ENCODE measurements at regions not wholly inside any gene's neighbourhood (a gene's known extent, or its start where the extent isn't known, plus 50 kb on each side); places are given as distances from the start of the nearest gene placed in this dataset.
A peak's percentile ranks its signal among the peaks of the same experiment; 100 is the strongest.

- DNase-seq = no peak
These were observed 97.4 kb upstream of the THY1 start for GRCh38 chr11:119520400-119520799.

DNA sequence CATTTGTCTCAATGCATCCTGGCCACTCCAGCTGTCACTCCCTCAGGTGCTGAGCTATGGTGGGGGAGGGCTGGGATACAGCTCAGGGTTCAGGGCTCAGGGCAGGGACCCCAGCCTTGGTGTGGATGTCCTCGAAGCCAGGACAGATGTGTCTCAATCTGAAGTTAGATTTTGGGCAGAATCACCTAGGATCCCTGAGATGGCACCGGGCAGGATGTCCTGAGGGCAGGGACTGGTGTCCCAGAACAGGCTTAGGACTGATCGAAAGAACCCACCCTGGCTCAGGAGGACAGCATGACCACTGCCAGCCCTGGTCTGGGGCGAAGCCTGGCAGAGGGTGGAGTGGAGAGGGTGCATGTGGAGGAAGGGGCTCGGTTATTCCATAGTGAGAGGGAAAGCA lies 96.8 kb upstream of the THY1 start:
- no peak for DNase-seq

- DNase-seq = no peak
These were observed 96.1 kb upstream of the THY1 start for GRCh38 chr11:119518746-119519730.

DNA sequence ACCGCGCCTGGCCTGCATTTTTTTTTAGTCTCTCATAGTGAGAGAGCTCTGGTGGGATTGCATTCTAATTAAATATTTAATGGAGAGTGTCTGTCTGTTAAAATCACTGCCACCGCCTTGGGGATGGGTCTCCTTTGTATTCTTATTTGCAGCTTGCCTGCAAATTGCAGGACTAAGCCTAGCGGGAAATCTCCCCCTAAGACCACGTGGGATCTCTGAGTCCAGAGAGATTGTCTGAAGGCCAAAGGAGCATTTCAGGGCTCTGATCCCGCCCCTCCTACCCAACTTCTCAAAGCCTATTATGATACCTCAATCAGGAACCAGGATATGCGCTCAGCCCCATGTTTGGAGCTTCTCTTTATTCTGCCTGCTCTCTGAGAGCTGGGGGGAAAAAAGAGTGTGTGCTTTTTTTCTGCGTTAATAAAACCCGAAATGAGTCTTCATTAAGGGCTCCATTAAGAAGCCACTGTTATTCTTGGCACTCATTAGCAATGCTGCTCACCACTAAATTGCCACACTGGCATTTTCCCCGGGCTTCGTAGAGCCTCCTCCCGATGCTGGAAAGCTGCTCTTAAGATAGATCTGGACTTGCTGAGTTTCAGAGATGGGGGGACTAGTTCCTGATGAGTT lies 92.9 kb upstream of the THY1 start:
- DNase-seq = no peak

GRCh38 chr11:119513806-119514170 lies 90.8 kb upstream of the THY1 start:
- no peak for DNase-seq

GRCh38 chr11:119513131-119513805 lies 90.3 kb upstream of the THY1 start:
- no peak for DNase-seq

DNA sequence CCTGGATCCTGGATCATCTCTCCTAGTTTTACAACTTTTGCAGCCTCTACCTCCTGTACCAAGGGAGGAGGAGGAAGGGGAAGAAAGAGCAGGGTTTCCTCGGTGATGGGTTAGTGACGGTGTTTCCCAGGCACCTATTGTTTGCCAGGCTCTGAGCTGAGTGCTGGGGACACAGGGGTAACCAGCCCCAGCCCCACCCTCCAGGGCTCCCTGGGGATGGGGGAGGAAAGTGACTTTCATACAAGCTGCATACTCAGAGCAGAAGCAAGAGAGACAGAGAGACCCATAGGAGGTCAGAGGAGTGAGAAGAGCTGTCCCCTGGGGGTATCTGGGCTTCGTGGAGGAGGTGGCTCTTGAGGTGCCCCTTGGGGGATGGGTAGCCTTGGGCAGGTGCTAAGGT lies 89.4 kb upstream of the THY1 start:
- no peak for DNase-seq

DNA sequence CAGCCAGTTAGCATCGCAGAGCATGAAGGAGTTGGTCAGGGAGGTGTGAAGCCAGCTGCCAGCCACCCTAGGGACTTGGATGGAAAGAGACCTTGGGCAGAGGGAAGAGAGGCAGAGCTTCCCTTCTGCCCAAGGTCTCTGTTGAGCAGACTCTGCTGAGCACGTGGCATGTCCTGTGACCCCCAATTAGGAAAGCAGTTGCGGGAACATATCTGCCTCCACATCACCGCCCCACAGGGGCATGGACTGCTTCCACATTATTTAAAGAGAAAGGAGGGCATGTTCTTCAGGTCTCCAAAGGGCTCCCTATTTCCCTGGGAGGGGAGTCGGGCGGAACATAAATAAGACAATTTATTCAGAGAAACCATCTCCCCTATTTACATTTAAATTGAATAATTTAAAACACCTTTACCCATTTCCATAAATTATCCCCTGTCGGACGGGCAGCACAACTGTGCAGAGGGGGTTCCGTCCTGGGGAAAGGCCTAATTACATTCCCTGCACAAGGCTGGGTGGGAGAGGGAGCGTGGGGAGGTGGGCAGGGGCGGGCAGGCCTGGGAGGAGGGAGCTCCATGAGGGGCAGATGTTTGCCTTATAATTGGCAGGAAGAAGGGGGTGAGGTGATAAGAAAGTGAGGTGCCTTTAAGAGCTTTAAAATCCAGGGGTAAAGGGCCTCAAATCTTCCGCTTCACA lies 88.8 kb upstream of the THY1 start:
- DNase-seq = no peak

- DNase-seq = peak; percentile 67
These were observed 87.0 kb upstream of the THY1 start for GRCh38 chr11:119509969-119510401.

DNA sequence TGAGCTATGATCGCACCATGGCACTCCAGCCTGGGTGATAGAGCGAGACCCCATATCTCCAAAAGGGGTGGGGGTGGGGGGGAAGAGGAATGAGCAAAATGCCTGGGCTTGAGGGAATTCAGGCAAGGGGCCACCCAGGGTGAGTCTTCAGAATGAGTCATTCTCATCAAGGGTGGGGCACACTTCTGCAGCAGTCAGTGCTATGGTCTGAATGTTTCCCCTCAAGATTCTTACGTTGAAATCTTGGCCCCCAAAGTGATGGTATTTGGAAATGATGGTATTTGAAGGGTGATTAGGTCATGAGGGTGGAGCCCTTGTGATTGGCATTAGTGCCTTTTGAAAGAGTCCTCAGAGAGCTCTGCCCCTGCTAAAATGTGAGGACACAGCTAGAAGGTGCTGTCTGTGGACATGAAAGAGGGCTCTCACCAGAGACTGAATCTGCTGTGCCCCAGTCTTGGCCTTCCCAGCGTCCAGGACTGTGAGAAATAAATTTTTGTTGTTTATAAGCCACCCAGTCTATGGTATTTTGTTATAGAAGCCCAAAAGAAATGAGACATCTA lies 86.4 kb upstream of the THY1 start:
- no peak for DNase-seq

GRCh38 chr11:119506436-119506835 lies 83.5 kb upstream of the THY1 start:
- DNase-seq = no peak

DNA sequence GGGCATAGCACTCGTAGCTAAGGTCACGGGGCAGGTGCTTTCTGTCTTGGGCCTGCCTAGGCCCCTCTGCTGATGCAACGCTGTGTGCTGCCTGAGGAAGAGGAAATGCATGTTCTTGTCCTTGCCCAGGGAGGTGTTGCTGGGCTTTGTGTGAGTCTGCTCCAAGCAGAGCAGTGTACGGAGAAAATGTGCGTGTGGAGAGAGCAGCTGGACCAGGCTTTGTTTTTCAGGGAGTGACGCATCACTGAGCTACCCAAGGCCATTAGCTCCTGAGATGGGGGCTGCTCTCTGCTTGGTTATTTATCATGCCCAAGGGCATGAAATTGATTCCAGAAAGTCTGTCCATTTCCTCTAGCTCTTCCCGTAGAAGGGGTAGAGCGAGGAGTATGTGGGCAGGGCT lies 82.9 kb upstream of the THY1 start:
- peak; percentile 67 for DNase-seq

DNA sequence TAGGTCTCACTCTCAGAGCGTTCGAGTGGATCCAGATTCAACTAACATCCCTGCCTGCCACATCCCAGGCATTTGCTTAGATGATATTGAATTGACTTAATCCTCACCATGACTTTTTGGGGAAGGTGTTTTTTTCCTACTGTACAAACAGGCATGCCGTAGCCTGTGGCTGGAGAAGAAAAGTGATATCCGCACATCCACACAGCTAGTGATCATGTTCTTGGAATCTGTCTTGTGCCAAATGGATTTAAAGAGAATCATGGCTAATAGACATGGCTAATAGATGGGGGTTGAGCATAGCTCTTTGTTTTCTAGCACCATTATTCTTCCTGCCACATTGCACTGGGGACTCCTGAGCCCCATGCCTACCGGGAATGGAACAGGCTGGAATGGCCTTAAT lies 82.1 kb upstream of the THY1 start:
- no peak for DNase-seq

- DNase-seq = no peak
These were observed 81.4 kb upstream of the THY1 start for GRCh38 chr11:119504371-119504770.

DNA sequence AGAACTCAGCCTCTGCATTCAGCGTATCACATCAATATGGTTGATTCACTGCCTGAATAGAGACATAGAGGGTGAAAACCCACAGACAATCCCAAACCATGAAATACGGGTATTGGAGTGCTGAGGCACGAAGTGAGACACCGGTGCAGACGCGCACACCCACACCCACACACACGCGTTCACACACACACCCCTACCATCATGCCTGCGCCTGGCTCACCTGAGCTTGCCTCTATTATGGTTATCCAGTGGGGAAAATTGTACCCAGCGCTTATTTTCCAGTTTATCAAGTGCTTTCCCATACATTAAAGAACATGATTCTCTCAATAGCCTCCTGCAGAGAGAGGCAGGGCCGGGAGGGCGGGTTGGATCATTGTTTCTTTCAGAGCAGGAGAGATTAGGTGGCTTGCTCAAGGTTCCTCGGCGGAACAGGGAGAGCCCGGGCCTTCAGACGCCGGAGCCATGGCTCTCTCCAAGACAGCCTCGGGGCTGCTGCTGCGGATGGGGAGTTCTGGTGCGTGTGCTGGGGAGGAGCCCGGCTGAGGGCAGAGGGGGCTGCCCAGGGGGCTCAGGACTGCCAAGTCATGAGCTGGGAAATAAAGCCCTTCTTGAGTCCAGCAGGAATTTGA lies 78.9 kb upstream of the THY1 start:
- DNase-seq = no peak

GRCh38 chr11:119497717-119498116 lies 74.7 kb upstream of the THY1 start:
- DNase-seq = no peak

DNA sequence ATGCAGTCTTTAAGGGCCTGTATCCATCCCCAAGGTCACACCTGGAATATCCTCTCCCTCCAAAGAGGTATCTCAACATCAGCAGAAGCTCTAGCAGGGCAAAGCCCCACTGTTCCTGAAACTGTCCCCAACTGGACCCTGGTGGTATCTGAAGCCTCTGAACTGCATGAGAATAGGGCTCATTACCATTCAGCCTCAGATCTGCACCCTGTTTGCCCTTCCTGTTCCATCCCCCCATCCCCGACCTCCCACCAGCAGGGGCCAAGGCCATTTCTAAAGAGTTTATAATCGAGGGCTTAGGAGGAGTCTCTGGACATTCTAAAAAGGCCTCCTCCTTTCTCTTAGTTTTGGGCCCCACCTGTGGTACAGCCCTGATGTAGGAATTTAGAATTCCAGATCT lies 74.0 kb upstream of the THY1 start:
- no peak for DNase-seq

GRCh38 chr11:119496469-119496868 lies 73.5 kb upstream of the THY1 start:
- DNase-seq = peak; percentile 39

GRCh38 chr11:119493712-119494111 lies 70.7 kb upstream of the THY1 start:
- DNase-seq = peak; percentile 8

DNA sequence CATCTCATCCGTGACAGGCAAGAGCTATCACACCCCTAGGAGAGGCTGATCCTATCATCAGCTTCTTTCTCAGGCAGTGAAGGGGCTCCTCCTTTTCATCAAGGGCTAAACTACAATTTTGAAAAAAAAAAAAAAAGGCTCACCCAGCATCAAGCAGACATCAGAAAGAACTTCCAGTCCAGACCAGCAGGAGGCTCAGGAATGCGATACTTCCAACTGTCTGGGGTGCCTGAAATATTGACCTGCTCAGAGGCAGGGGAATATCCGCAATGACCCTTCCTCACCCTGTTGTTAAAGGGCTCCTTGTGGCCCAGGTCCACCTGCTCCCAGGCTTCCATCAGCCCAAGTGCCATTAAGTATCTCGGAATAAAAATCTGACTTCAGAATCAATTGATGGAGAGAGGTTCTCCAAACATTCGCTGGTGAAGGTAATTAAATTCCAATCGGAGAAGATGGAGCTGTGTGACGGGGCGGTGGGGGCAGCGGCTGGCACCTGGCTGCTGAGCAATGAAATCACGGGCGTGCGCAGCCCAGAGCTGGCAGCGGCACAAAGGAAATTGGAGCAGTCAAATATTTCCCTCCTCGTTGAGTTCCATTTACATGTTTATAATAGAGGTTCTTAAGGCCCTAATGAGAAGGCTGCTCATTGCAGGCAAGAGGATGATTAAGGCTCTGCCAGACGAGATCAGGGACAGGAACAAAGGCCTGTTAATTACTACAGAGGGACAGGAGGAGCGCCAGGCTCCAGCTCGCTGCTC lies 69.0 kb upstream of the THY1 start:
- no peak for DNase-seq

DNA sequence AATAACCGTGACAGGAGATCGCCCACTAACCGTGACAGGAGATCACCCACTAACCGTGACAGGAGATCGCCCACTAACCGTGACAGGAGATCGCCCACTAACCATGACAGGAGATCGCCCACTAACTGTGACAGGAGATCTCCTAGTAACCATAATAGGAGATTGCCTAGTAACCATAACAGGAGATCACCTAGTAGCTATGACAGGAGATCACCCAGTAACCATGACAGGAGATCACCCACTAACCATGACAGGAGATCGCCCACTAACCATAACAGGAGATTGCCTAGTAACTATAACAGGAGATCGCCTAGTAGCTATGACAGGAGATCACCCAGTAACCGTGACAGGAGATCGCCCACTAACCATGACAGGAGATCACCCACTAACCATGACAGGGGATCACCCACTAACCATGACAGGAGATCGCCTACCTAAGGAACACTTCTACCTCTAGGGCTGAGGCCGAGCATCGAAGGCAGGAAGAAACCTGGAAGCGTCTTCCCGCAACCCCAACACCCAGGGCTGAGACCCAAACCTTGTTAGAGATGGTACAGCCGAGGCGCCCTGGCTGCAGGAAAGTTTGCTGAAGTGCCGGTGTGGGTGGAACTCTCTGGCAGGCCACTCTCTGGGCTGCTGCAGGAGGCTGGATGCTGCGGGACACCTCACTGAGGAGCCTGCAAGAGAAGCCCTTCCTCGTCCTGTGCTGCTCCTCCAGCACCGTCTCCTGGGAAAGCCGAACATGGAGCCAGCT lies 67.5 kb upstream of the THY1 start:
- DNase-seq = no peak
